Stimulated activated naive CD8-positive, alpha-beta T cell treated with anti-CD3 and anti-CD28 coated beads, Interleukin-15, amount 100 ng/mL, for 72 hours (primary cell): ENCODE measurements at regions not wholly inside any gene's neighbourhood (a gene's known extent, or its start where the extent isn't known, plus 50 kb on each side); places are given as distances from the start of the nearest gene placed in this dataset.

Experiments
- ATAC-seq: fragments of 150-1000 bp; cut with Tn5 transposase; 2 replicates; pipeline ENCODE4 v1.10.0; 2021; ENCODE audit warnings: mild to moderate bottlenecking, moderate library complexity
- DNase-seq, 2 donors: peaks; one replicate each; pipeline ENCODE4 v3.0.0; 2021 to 2022
- H3K27ac Mint-ChIP-seq, 2 donors: one replicate each; pipeline ENCODE4 v1.8.0; 2022; ENCODE audit warnings: mild to moderate bottlenecking in 2 of 2, mixed read lengths in 2 of 2, moderate library complexity in 2 of 2
- H3K27me3 Mint-ChIP-seq: one replicate; pipeline ENCODE4 v1.8.0; 2022; ENCODE audit warnings: mixed read lengths
- H3K4me1 Mint-ChIP-seq: one replicate; pipeline ENCODE4 v1.8.0; 2022; ENCODE audit warnings: mild to moderate bottlenecking, mixed read lengths
- H3K4me3 Mint-ChIP-seq, 2 donors: one replicate each; pipeline ENCODE4 v1.8.0; 2022; ENCODE audit warnings: mild to moderate bottlenecking in 2 of 2, mixed read lengths in 2 of 2, moderate library complexity in 1 of 2
- H3K9me3 Mint-ChIP-seq, 2 donors: one replicate each; pipeline ENCODE4 v1.8.0; 2022; ENCODE audit warnings: mixed read lengths in 2 of 2

- peak; percentile 62 for ATAC-seq
- Mint-ChIP-seq H3K9me3 (no peaks in the 10 kb centered on the region), H3K27ac (no peak overlapping the region), H3K4me3 (no peak overlapping the region), H3K4me1 (peaks cover 9% of the 10 kb centered on the region), H3K27me3 (peaks cover 52% of the 10 kb centered on the region)
- DNase-seq = no peak
Measured at GRCh38 chr2:733001-733400, 55.8 kb upstream of the TMEM18 start.

GRCh38 chr2:731711-732110 is 54.5 kb upstream of the TMEM18 start:
- peak; percentile 35 for ATAC-seq
- peak overlapping the region in 1 of 2 donors; percentile 54 for H3K27ac Mint-ChIP-seq
- peaks cover 44% of the 10 kb centered on the region for H3K27me3 Mint-ChIP-seq

DNA sequence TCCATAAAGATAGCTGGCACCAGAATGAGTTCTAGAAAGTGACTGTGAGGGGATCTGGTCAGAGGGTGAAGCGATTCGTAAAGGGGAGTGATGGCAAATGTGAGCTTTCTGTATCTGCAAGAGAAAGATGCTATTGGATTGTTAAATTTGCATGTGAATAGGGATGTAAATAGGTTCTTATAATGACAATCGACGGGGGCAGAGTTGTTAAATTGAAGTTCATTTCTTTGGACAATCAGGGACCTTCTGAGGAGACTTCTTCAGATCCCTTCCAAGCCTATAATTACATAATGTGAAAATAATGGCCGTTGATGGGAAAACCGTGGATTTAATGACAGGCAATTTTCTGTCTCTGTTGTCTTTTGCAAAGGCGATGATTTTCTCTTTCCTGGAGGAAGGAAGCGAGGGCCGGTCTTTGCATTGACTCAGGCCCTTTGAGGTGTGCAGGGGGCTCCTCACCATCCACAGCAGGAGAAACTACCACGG is 52.2 kb upstream of the TMEM18 start:
- Mint-ChIP-seq H3K27me3 (peaks cover 54% of the 10 kb centered on the region), H3K4me1 (peaks cover 11% of the 10 kb centered on the region), H3K4me3 (no peak overlapping the region), H3K9me3 (no peaks in the 10 kb centered on the region), H3K27ac (no peak overlapping the region)
- ATAC-seq (no peak), DNase-seq (no peak)

More at GRCh38 chr2:731711-732110, 54.5 kb upstream of the TMEM18 start:
- H3K4me3 Mint-ChIP-seq = peak overlapping the region in 1 of 2 donors; percentile 36
- no peak for DNase-seq
- no peaks in the 10 kb centered on the region for H3K9me3 Mint-ChIP-seq
- peaks cover 13% of the 10 kb centered on the region for H3K4me1 Mint-ChIP-seq

DNA sequence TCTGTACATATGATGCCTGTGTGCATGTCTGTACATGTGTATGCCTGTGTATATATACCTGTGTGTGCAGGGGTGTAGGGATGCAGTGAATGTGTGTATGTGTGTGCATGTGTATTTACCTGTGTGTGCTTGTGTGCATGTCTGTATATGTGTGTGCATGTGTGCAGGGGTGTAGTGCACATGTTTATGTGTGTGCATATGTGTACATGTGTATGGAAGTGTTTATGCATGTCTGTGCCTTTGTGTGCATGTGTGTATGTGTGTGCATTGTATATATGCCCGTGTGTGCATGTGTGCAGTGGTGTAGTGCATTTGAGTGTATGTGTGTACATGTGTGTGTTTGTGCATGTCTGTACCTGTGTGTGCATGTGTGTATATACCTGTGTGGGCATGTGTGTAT is 51.0 kb upstream of the TMEM18 start:
- H3K4me1 Mint-ChIP-seq = peaks cover 11% of the 10 kb centered on the region
- H3K27me3 Mint-ChIP-seq = peaks cover 60% of the 10 kb centered on the region
- ATAC-seq = peak; percentile 2
- H3K9me3 Mint-ChIP-seq = no peaks in the 10 kb centered on the region
- H3K4me3 Mint-ChIP-seq = no peak overlapping the region
- DNase-seq = no peak
- H3K27ac Mint-ChIP-seq = no peak overlapping the region

GRCh38 chr2:727071-727470 is 49.9 kb upstream of the TMEM18 start:
- H3K4me3 Mint-ChIP-seq = no peak overlapping the region

More at GRCh38 chr2:727071-727470, 49.9 kb upstream of the TMEM18 start:
- Mint-ChIP-seq H3K27me3 (peaks cover 60% of the 10 kb centered on the region), H3K9me3 (no peaks in the 10 kb centered on the region), H3K27ac (no peak overlapping the region), H3K4me1 (peaks cover 11% of the 10 kb centered on the region)
- ATAC-seq = peak; percentile 62
- DNase-seq = no peak
